HCT116 (cell line): ENCODE measurements at regions not wholly inside any gene's neighbourhood (a gene's known extent, or its start where the extent isn't known, plus 50 kb on each side); places are given as distances from the start of the nearest gene placed in this dataset.

Source experiments
- CTCF ChIP-seq, 3 experiments: fragments of 200-600 bp in 1 of 3; sonication (generic) in 1 of 3; IDR thresholded peaks in 2 of 3; conservative IDR thresholded peaks in 1 of 3; 2 replicates each; pipeline ENCODE4 v1.5.1; 2012 to 2017; ENCODE audit warnings: low read depth in 2 of 3, low read length in 2 of 3, antibody characterized with exemption in 1 of 3, borderline replicate concordance in 1 of 3, control low read depth in 1 of 3, mild to moderate bottlenecking in 1 of 3, mixed read lengths in 1 of 3, mixed run types in 1 of 3, moderate library complexity in 1 of 3; ENCODE audit not compliant: insufficient read depth in 1 of 3
- EGR1 ChIP-seq: IDR thresholded peaks from 2 replicates; pipeline ENCODE4 v1.6.1; 2012; ENCODE audit warnings: low read depth
- EZH2 ChIP-seq: fragments of 200-600 bp; sonication (generic); IDR thresholded peaks from 2 replicates; pipeline ENCODE4 v1.6.1; 2017; ENCODE audit warnings: antibody characterized with exemption, mixed run types
- POLR2A ChIP-seq: IDR thresholded peaks from 2 replicates; pipeline ENCODE4 v1.7.0; 2011; ENCODE audit warnings: borderline replicate concordance; ENCODE audit not compliant: insufficient read depth, insufficient read length; ENCODE audit errors: extremely low read depth
- POLR2AphosphoS5 ChIP-seq: IDR thresholded peaks from 2 replicates; pipeline ENCODE4 v1.6.1; 2011; ENCODE audit warnings: mild to moderate bottlenecking, low read depth, low read length, moderate library complexity
- TCF7L2 ChIP-seq: IDR thresholded peaks from 2 replicates; pipeline ENCODE4 v1.7.0; 2011; ENCODE audit warnings: borderline replicate concordance, inconsistent platforms; ENCODE audit not compliant: insufficient read depth, insufficient read length; ENCODE audit errors: extremely low read depth
- YY1 ChIP-seq: IDR thresholded peaks from 2 replicates; pipeline ENCODE4 v1.6.1; 2011; ENCODE audit warnings: low read length, low read depth, moderate library complexity, mild to moderate bottlenecking; ENCODE audit not compliant: insufficient replicate concordance; ENCODE audit errors: extremely low read depth

- TF ChIP-seq CTCF (IDR thresholded peaks at IDR 0.05 in 2 of 3, conservative IDR thresholded peaks at IDR 0.05 in 1 of 3; ENCODE audit: borderline replicate concordance in 1 of 3, insufficient read depth in 1 of 3, low read depth in 2 of 3, low read length in 2 of 3): no peak
- TF ChIP-seq POLR2AphosphoS5: no peak
- TF ChIP-seq EZH2: no peak
- no peak for TF ChIP-seq TCF7L2
- TF ChIP-seq EGR1: no peak
- no peak for TF ChIP-seq YY1
- TF ChIP-seq POLR2A: no peak
These were observed 321.9 kb upstream of the TARS1 start for GRCh38 chr5:33118761-33119415.
